WI38 (cell line): ENCODE measurements at regions not wholly inside any gene's neighbourhood (a gene's known extent, or its start where the extent isn't known, plus 50 kb on each side); places are given as distances from the start of the nearest gene placed in this dataset.

Experiments
- H3K4me3 ChIP-seq: 2 replicates; pipeline ENCODE4 v1.5.1; 2011; ENCODE audit warnings: low read depth, mild to moderate bottlenecking, control low read depth, low read length
- TF ChIP-seq, protein P1 (sequence below): IDR thresholded peaks from 2 replicates; pipeline ENCODE4 v1.5.1; 2012; ENCODE audit warnings: low read depth, mild to moderate bottlenecking, control low read depth, low read length

DNA sequence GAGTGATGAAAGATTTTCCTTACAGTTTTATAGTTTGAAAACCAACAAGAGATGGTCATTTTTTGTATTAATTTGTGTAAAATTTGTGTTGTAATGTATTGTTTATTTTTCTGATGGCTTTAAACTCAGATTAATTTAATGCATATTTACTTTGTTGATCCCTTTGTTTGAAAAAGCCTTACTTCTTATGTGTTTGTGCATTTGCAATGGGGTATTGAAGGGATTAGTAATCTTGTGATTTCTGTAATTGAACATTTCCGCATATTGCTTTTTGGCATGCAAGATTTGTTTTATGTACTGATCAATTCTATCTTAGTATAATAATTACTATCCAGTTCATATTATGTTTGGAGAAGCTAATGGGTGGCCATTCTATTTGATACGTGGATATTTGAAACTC, 98.4 kb upstream of the ROBO1 start:
- TF ChIP-seq, protein P1, sequence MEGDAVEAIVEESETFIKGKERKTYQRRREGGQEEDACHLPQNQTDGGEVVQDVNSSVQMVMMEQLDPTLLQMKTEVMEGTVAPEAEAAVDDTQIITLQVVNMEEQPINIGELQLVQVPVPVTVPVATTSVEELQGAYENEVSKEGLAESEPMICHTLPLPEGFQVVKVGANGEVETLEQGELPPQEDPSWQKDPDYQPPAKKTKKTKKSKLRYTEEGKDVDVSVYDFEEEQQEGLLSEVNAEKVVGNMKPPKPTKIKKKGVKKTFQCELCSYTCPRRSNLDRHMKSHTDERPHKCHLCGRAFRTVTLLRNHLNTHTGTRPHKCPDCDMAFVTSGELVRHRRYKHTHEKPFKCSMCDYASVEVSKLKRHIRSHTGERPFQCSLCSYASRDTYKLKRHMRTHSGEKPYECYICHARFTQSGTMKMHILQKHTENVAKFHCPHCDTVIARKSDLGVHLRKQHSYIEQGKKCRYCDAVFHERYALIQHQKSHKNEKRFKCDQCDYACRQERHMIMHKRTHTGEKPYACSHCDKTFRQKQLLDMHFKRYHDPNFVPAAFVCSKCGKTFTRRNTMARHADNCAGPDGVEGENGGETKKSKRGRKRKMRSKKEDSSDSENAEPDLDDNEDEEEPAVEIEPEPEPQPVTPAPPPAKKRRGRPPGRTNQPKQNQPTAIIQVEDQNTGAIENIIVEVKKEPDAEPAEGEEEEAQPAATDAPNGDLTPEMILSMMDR = no peak
- no peak overlapping the region for H3K4me3 ChIP-seq

DNA sequence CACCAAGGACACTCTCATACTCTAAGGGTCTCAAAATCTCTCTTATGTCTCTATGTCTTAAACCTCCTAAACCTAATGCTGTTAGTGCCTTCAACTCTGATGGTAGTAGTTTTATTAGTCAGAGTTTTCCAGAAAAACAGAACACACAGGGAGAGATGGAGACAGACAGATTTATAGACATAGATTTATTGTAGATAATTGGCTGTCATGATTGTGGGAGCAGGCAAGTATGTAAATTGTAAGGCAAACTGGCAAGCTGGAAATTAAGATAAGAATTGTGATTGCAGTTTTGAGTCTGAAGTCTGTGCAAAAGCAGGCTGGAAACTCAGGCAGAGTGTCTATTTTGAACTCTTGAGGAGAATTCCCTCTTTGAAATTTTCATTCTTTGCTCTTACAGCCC, 96.3 kb upstream of the ROBO1 start:
- TF ChIP-seq, protein P1 = no peak
- no peak overlapping the region for H3K4me3 ChIP-seq

DNA sequence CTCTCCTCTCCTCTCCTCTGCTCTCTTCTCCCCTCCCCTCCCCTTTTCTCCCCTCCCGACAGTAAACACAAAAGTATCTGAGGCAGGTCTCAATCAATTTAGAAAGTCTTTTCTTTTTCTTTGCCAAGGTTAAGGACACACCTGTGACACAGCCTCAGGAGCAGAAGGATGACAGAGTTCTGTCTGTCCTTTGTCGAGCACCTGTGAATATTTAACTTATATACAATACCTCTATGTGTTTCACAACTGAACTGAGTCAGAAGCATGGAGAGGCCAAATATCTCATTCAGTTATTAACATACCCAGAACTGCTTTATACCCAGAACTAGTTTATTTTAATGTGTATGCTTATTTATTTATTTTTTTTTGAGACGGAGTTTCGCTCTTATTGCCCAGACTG, 81.1 kb upstream of the ROBO1 start:
- H3K4me3 ChIP-seq = no peak overlapping the region
- TF ChIP-seq, protein P1 = no peak

DNA sequence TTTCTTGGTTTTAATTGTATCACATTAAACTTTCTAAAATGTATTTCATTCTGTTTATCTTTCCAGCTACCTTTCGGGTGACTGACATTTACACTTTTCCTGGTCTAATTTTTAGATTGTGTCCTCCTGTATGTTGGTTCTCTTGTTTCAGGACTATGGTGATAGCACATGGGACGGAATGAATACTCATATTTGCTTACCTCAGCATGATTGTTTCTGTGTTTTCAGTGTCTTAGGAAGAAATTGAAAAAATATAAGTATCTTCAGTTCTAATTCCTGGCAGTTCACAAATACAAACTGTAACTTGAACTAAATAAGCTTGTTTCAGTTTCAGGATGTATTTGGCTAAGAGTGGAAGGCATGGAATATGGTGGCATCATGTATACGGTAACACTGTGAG, 80.1 kb upstream of the ROBO1 start:
- TF ChIP-seq, protein P1 = no peak
- H3K4me3 ChIP-seq = no peak overlapping the region

DNA sequence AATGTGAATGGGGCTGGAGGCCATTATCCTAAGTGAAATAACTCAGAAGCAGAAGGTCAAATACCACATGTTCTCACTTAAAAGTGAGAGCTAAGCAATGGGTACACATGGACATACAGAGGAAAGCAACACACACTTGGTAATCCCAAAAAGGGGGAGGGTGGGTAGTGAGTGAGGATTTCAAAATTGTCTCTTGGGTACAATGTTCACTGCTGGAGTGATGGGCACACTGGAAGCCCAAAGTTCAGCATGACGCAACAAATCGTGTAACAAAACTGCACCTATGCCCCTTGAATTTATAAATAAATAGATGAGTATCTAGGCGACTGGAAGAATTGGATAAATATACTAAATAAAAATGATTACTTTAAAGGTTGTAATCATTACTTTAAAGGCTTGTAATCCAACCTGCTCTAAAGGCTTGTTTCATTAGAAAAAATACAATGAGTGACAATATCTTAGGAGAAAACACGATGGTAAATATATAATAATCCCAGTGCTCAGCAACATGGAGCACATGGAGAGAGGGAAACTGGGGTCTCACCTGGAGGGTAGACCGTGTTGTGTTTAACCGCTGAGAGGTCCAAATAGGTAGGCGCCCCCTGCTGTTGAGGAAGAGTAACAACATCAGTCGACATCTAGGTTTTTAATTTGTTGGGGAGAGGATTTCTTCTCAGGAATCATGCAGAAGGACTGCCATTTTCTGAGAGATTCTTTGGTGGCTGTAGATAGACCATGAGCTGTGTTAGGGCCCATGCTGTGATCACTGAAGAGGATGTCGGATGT, 78.5 kb upstream of the ROBO1 start:
- no peak overlapping the region for H3K4me3 ChIP-seq
- TF ChIP-seq, protein P1 = 0 out of 2 replicates have a peak, but pooled peaks have one; percentile 8

DNA sequence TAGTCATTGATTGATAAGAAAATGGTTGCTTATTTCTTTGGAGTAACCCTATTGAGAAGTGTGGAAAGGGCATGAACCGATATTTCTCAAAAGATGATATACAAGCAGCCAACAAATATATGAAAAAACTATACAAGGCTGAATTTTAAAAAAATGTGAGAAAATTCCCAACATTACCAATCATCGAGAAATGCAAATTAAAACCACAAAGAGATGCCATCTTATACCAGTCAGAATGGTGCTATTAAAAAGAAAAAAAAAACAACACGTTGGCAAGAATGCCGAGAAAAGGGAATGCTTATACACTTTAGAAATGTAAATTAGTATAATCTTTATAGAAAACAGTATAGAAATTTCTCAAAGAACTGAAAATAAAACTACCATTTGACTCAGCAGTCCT, 77.7 kb upstream of the ROBO1 start:
- TF ChIP-seq, protein P1 = no peak
- no peak overlapping the region for H3K4me3 ChIP-seq

DNA sequence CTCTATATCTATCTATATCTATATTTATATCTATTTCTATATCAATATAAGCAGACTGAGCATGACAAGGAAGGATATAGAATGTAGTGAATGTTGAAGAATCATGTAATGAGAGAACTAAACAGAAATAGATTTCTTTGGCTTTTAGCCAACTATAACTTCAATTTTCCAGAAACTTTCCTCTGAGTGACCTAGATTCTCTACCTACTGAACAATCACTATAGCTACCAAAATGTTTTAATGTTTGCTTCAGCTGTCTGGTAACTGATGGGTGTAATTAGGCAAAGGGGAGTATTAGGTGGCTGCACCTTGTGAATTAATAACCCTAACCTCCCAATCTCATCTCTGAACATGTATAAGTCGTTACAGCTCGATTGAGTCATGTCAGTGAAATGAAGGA, 76.4 kb upstream of the ROBO1 start:
- TF ChIP-seq, protein P1 = no peak
- no peak overlapping the region for H3K4me3 ChIP-seq
